ENCODE measurements at regions not wholly inside any gene's neighbourhood (a gene's known extent, or its start where the extent isn't known, plus 50 kb on each side); places are given as distances from the start of the nearest gene placed in this dataset.

DNA sequence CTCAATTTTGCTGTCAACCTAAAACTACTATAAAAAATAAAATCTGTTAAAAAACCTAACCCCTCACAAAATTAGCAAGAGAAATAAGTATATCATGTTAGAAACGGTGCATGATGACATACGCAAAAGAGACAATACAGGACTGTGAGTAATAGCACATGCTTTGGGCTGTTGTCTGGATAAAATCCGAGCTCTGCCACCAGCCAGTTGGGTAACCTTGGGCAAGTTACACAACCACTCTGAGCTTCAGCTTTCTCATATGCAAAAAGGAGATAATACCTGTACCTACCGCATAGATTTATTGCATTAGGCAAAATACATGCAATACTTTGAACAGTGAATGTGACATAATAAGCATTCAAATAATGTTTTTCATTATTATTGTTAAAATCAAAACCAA is 481.7 kb downstream of the TLE1 start:
- DNase-seq (ENCODE audit: low read depth in 1 of 2, low spot score in 1 of 2), result no peak

GRCh38 chr9:81202292-81202691 is 487.1 kb downstream of the TLE1 start:
- no peak for DNase-seq (ENCODE audit: low read depth in 1 of 2, low spot score in 1 of 2)

DNA sequence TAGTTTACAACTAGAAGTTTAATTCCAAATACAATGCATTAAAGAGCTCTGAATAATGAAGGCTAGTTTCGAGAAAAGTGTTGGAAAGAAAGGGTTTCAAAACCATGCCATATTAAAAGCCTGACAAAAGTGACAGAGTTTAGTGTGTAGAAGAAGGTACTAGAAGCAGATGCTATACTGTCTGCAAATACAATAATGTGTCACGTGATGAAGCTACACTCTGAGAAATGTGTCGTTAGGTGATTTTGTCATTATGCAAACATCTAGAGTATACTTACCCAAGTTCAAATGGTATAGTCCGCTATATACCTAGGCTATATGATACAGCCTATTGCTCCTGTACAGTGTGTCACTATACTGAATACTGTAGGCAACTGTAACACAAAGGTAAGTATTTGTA is 494.1 kb downstream of the TLE1 start:
- no peak for DNase-seq (ENCODE audit: low read depth in 1 of 2, low spot score in 1 of 2)

DNA sequence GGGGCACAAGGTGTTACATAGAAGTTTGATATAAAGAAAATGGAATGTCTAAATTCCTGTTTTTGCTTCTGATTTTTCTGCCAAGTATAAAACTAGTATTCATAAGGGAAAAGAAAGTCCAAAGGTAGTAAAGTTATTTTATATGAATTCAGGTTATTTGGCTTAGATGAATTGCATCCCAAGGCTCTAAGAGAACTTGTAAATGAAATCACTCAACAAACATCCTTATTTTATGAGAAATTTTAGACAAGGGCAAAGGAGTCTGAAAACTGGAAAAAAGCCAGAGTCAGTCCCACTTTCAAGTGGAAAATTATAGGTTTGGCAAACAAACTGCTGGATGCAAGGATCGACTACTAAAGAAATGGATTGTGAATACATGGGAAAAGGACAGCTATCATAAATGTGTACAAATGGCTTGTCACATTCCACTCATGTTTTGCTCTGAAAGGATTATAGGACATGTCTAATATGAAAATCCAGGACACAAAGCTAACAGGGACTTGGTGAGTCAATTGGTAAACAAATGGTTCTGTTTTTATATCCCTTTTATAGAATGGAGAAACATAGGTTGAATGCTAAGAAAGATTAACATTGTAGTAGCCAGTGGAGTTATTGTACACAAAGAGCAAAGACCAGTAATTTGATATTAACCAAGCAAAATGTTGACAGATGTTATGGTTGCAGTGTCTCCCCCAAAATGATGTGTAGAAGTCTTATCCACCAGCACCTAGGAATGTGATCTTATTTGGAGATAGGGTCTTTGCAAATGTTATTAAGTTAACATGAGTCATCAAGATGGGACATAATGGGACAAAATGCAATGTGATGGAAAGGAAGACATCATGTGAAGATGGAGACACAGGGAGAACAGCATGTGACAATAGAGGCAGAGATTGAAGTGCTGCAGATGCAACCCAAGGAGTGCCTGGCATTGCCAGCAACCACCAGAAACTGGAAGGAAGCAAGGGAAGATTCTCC is 495.7 kb downstream of the TLE1 start:
- DNase-seq (ENCODE audit: low read depth in 1 of 2, low spot score in 1 of 2), result no peak

DNA sequence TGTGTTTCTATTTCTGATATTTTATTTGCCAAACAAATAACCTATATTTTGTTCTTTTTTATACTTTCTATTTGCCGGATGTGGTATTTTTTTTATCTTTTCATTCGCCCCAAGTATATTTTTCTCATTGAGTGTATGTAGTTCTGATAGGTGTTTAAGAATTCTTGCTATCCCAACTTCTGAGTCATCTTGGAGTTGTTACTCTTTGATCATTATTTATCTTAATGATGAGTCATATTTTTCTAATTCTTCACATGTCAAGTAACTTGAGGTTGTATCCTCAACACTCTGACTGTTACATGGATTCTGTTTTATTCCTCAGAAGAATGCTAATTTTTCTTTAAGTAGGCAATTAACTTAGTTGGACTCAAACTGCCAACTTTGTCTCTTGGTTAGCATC is 498.1 kb downstream of the TLE1 start:
- no peak for DNase-seq (ENCODE audit: low read depth in 1 of 2, low spot score in 1 of 2)

- DNase-seq (ENCODE audit: low read depth in 1 of 2, low spot score in 1 of 2), result no peak
Observed at GRCh38 chr9:81190659-81191058, 498.7 kb downstream of the TLE1 start.

DNA sequence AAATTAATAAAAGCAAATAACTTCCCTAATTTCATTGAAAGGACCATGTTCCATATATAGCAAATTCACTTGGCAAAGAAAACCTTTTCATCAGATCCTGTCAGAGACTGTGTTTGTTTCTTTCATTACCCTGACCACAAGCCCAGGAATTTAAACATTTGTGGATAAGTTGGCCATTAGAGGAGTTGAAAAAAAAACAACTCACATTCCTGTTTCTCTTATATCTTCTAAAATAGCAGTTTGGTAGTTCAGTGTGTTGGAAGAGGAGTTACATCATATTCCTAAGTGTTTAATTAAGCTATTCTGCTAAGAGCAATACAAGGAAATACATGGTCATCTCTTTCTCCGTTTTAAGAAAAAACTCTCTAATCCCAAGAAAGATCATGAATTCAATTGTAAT is 505.6 kb downstream of the TLE1 start:
- no peak for DNase-seq (ENCODE audit: low read depth in 1 of 2, low spot score in 1 of 2)

- DNase-seq (ENCODE audit: low read depth in 1 of 2, low spot score in 1 of 2), result no peak
Observed at GRCh38 chr9:81182431-81182830, 506.9 kb downstream of the TLE1 start.

DNA sequence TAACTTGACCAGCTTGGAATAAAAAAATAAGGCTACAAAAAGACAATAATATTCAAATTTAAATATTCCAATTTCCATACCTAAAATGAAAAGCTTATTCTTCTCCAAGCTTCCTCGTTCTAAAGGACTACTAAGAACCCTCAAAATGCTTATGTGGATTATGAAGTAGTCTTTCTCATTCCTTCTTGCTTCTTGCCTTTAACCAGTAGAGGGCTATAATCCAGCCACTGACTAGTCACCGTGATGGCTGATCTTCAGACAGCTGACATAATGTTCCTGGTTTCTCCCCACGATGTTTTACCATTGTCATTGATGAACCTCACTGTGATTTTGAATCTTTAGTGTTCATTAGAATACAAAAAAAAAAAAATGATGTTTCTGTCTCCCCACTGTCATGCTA is 515.3 kb downstream of the TLE1 start:
- DNase-seq (ENCODE audit: low read depth in 1 of 2, low spot score in 1 of 2), result no peak

DNA sequence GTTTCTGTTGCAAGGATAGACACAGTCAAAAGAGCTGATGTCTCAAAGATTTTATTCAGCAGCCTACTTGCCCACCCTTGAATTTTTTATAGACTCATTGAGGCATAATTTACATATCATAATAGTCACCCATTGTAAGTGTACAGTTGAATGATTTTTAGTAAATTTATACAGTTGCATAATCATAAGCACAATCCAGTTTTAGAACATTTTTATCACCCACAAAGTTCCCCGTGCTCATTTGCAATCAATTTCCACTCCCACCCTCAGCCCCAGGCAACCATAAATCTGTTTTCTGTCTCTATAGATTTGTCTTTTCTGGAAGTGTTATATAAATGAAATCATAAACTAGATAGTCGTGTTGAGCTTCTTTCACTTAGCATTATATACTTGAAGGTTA is 517.7 kb downstream of the TLE1 start:
- no peak for DNase-seq (ENCODE audit: low read depth in 1 of 2, low spot score in 1 of 2)

DNA sequence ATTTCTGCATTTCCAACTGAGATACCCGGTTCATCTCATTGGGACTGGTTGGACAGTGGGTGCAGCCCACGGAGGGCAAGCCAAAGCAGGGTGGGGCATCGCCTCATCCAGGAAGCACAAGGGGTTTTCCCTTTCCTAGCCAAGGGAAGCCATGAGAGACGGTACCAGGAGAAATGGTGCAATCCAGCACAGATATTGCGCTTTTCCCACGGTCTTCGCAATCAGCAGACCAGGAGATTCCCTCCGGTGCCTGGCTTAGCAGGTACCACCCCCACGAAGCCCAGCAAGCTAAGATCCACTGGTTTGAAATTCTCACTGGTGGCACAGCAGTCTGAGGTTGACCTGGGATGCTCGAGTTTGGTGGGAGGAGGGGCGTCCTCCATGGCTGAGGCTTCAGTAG is 527.0 kb downstream of the TLE1 start:
- DNase-seq (ENCODE audit: low read depth in 1 of 2, low spot score in 1 of 2), result no peak

DNA sequence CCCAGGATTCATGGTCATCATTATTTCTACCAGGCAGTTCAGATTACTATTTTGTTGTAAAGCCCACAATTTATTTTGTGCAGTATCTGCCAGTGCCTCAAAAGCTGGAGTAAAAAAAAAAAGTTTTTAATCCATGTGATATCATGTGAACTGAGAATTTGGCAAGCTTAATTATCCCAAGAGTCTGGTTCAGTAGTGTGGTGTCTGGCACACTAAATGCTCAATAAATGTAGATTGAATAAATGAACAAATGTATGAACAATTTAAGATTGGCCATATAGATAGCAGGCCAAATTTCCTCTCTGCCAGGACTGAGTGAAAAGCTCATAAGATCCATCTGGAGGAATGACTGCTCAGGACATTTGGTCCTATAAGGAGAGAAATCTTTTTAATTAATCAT is 533.0 kb downstream of the TLE1 start:
- no peak for DNase-seq (ENCODE audit: low read depth in 1 of 2, low spot score in 1 of 2)

GRCh38 chr9:81150016-81150625 is 539.2 kb downstream of the TLE1 start:
- no peak for DNase-seq (ENCODE audit: low read depth in 1 of 2, low spot score in 1 of 2)

GRCh38 chr9:81146684-81147337 is 542.5 kb downstream of the TLE1 start:
- no peak for DNase-seq (ENCODE audit: low read depth in 1 of 2, low spot score in 1 of 2)

GRCh38 chr9:81146241-81146640 is 543.1 kb downstream of the TLE1 start:
- DNase-seq (ENCODE audit: low read depth in 1 of 2, low spot score in 1 of 2), result no peak

- DNase-seq (ENCODE audit: low read depth in 1 of 2, low spot score in 1 of 2), result no peak
Observed at GRCh38 chr9:81145331-81145963, 543.9 kb downstream of the TLE1 start.

GRCh38 chr9:81141961-81142360 is 547.4 kb downstream of the TLE1 start:
- DNase-seq (ENCODE audit: low read depth in 1 of 2, low spot score in 1 of 2), result no peak

GRCh38 chr9:81137976-81138568 is 551.3 kb downstream of the TLE1 start:
- DNase-seq (ENCODE audit: low read depth in 1 of 2, low spot score in 1 of 2), result no peak

DNA sequence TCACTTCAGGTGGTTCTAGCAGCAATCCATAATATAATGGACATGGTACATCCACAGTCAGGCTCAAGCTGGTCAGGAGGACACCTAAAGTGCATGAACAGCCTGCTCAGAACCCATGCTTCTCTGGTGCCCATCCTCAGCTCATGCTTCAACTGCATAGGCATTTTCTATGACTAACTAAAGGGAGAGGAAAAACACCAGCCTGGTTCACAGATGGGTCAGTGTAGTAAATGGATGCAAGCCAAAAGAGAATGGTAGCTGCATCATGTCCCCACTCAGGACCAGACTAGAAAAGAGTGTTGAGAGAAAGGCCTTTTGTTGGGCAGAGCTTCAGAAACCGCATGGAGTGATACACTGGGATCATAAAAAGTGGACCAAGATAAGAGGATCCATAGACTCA is 556.6 kb downstream of the TLE1 start:
- no peak for DNase-seq (ENCODE audit: low read depth in 1 of 2, low spot score in 1 of 2)

GRCh38 chr9:81132318-81132717 is 557.0 kb downstream of the TLE1 start:
- DNase-seq (ENCODE audit: low read depth in 1 of 2, low spot score in 1 of 2), result no peak

- no peak for DNase-seq (ENCODE audit: low read depth in 1 of 2, low spot score in 1 of 2)
Observed at GRCh38 chr9:81128701-81129100, 560.6 kb downstream of the TLE1 start.
